ENCODE measurements at regions not wholly inside any gene's neighbourhood (a gene's known extent, or its start where the extent isn't known, plus 50 kb on each side); places are given as distances from the start of the nearest gene placed in this dataset.
"Not testable (repeated sequence)": the region's sequence is repeated elsewhere in the genome, so short reads cannot be mapped to it uniquely, and the experiment has no call there.

- not testable (repeated sequence) for H3K27me3 ChIP-seq (ENCODE audit: control insufficient read depth, insufficient read depth, low read length, poor library complexity, severe bottlenecking); H3K4me1 Mint-ChIP-seq; H3K4me1 ChIP-seq (ENCODE audit: control insufficient read depth, insufficient read depth, low read length); H3K36me3 Mint-ChIP-seq (ENCODE audit: low read depth); H3K36me3 ChIP-seq (ENCODE audit: control insufficient read depth, insufficient read depth, low read length); H3K27me3 Mint-ChIP-seq (ENCODE audit: insufficient read depth); H3K9me3 ChIP-seq (ENCODE audit: control insufficient read depth, low read length); H3K9me3 Mint-ChIP-seq
- peak overlapping the region; percentile 94 for H3K4me3 Mint-ChIP-seq
- 0% methylated on average over 13 to 39 of the region's 62 CpGs for WGBS, 2 experiments (ENCODE audit: insufficient coverage in 1 of 2, insufficient read length in 1 of 2)
- peak; percentile 94 for DNase-seq
- H3K27ac Mint-ChIP-seq = peak overlapping the region; percentile 99
- peak overlapping the region; percentile 88 for H3K4me3 ChIP-seq (ENCODE audit: low read length)
- peak overlapping the region; percentile 66 for H3K27ac ChIP-seq (ENCODE audit: low read depth, low read length)
- peak overlapping the region; percentile 80 for H3K9ac ChIP-seq (ENCODE audit: extremely low read depth, low read length, poor library complexity, severe bottlenecking)
These were observed 124.5 kb upstream of the PTPN20 start for GRCh38 chr10:46786518-46787320.

GRCh38 chr10:46787321-46787615 lies 124.0 kb upstream of the PTPN20 start:
- H3K27ac Mint-ChIP-seq = peak overlapping the region; percentile 99
- 13 to 14% methylated on average over 3 to 6 of the region's 6 CpGs for WGBS, 2 experiments (ENCODE audit: insufficient coverage in 1 of 2, insufficient read length in 1 of 2)

GRCh38 chr10:46792657-46793357 lies 118.4 kb upstream of the PTPN20 start:
- not testable (repeated sequence) for H3K27me3 ChIP-seq (ENCODE audit: control insufficient read depth, insufficient read depth, low read length, poor library complexity, severe bottlenecking); H3K9ac ChIP-seq (ENCODE audit: extremely low read depth, low read length, poor library complexity, severe bottlenecking); H3K36me3 Mint-ChIP-seq (ENCODE audit: low read depth); H3K4me3 ChIP-seq (ENCODE audit: low read length); H3K4me3 Mint-ChIP-seq; DNase-seq; H3K9me3 ChIP-seq (ENCODE audit: control insufficient read depth, low read length); H3K4me1 ChIP-seq (ENCODE audit: control insufficient read depth, insufficient read depth, low read length); H3K27me3 Mint-ChIP-seq (ENCODE audit: insufficient read depth); H3K9me3 Mint-ChIP-seq; H3K27ac ChIP-seq (ENCODE audit: low read depth, low read length); H3K4me1 Mint-ChIP-seq; H3K36me3 ChIP-seq (ENCODE audit: control insufficient read depth, insufficient read depth, low read length); H3K27ac Mint-ChIP-seq
- WGBS, 2 experiments (ENCODE audit: insufficient coverage in 1 of 2, insufficient read length in 1 of 2) = 100% methylated on average over 3 of the region's 6 CpGs; no CpG with 5 or more reads in 1 of the 2 experiments

More at GRCh38 chr10:46787321-46787615, 124.0 kb upstream of the PTPN20 start:
- Mint-ChIP-seq H3K27me3 (ENCODE audit: insufficient read depth) (no peaks in the 10 kb centered on the region), H3K9me3 (no peaks in the 10 kb centered on the region), H3K4me3 (peak overlapping the region; percentile 94), H3K36me3 (ENCODE audit: low read depth) (no peaks in the 10 kb centered on the region), H3K4me1 (no peaks in the 10 kb centered on the region)
- Histone ChIP-seq H3K9ac (ENCODE audit: extremely low read depth, low read length, poor library complexity, severe bottlenecking) (peak overlapping the region; percentile 80), H3K4me1 (ENCODE audit: control insufficient read depth, insufficient read depth, low read length) (no peaks in the 10 kb centered on the region), H3K27ac (ENCODE audit: low read depth, low read length) (no peak overlapping the region), H3K36me3 (ENCODE audit: control insufficient read depth, insufficient read depth, low read length) (no peaks in the 10 kb centered on the region), H3K27me3 (ENCODE audit: control insufficient read depth, insufficient read depth, low read length, poor library complexity, severe bottlenecking) (no peaks in the 10 kb centered on the region), H3K4me3 (ENCODE audit: low read length) (peak overlapping the region; percentile 88), H3K9me3 (ENCODE audit: control insufficient read depth, low read length) (no peaks in the 10 kb centered on the region)
- no peak for DNase-seq
- TF ChIP-seq CTCF (conservative IDR thresholded peaks at IDR 0.05) = no peak

GRCh38 chr10:46796351-46796750 lies 114.9 kb upstream of the PTPN20 start:
- not testable (repeated sequence) for H3K27me3 Mint-ChIP-seq (ENCODE audit: insufficient read depth); H3K4me1 Mint-ChIP-seq; H3K9me3 Mint-ChIP-seq; H3K9ac ChIP-seq (ENCODE audit: extremely low read depth, low read length, poor library complexity, severe bottlenecking); H3K36me3 ChIP-seq (ENCODE audit: control insufficient read depth, insufficient read depth, low read length); H3K27ac ChIP-seq (ENCODE audit: low read depth, low read length); H3K27me3 ChIP-seq (ENCODE audit: control insufficient read depth, insufficient read depth, low read length, poor library complexity, severe bottlenecking); H3K4me3 Mint-ChIP-seq; H3K36me3 Mint-ChIP-seq (ENCODE audit: low read depth); H3K4me3 ChIP-seq (ENCODE audit: low read length); H3K4me1 ChIP-seq (ENCODE audit: control insufficient read depth, insufficient read depth, low read length); H3K27ac Mint-ChIP-seq; H3K9me3 ChIP-seq (ENCODE audit: control insufficient read depth, low read length); DNase-seq
- 82 to 94% methylated on average over 3 to 4 of the region's 4 CpGs for WGBS, 2 experiments (ENCODE audit: insufficient coverage in 1 of 2, insufficient read length in 1 of 2)

GRCh38 chr10:46802010-46802409 lies 109.2 kb upstream of the PTPN20 start:
- H3K4me3 ChIP-seq (ENCODE audit: low read length); H3K36me3 ChIP-seq (ENCODE audit: control insufficient read depth, insufficient read depth, low read length); H3K27ac Mint-ChIP-seq; H3K4me1 ChIP-seq (ENCODE audit: control insufficient read depth, insufficient read depth, low read length); H3K9me3 ChIP-seq (ENCODE audit: control insufficient read depth, low read length); H3K27ac ChIP-seq (ENCODE audit: low read depth, low read length); H3K4me1 Mint-ChIP-seq; DNase-seq; H3K36me3 Mint-ChIP-seq (ENCODE audit: low read depth); H3K9ac ChIP-seq (ENCODE audit: extremely low read depth, low read length, poor library complexity, severe bottlenecking); H3K27me3 Mint-ChIP-seq (ENCODE audit: insufficient read depth); H3K27me3 ChIP-seq (ENCODE audit: control insufficient read depth, insufficient read depth, low read length, poor library complexity, severe bottlenecking); H3K4me3 Mint-ChIP-seq; H3K9me3 Mint-ChIP-seq: not testable (repeated sequence)
- WGBS, 2 experiments (ENCODE audit: insufficient coverage in 1 of 2, insufficient read length in 1 of 2) = no CpG with 5 or more reads among the region's 1 CpG

- H3K27me3 ChIP-seq (ENCODE audit: control insufficient read depth, insufficient read depth, low read length, poor library complexity, severe bottlenecking); H3K9me3 Mint-ChIP-seq; H3K27me3 Mint-ChIP-seq (ENCODE audit: insufficient read depth); H3K27ac Mint-ChIP-seq; H3K36me3 ChIP-seq (ENCODE audit: control insufficient read depth, insufficient read depth, low read length); H3K9me3 ChIP-seq (ENCODE audit: control insufficient read depth, low read length); H3K27ac ChIP-seq (ENCODE audit: low read depth, low read length); H3K4me3 ChIP-seq (ENCODE audit: low read length); H3K4me3 Mint-ChIP-seq; H3K36me3 Mint-ChIP-seq (ENCODE audit: low read depth); H3K4me1 Mint-ChIP-seq; H3K9ac ChIP-seq (ENCODE audit: extremely low read depth, low read length, poor library complexity, severe bottlenecking); H3K4me1 ChIP-seq (ENCODE audit: control insufficient read depth, insufficient read depth, low read length); DNase-seq: not testable (repeated sequence)
- WGBS, 2 experiments (ENCODE audit: insufficient coverage in 1 of 2, insufficient read length in 1 of 2) = 80% methylated on average over 1 of the region's 1 CpG; no CpG with 5 or more reads in 1 of the 2 experiments
These were observed 108.1 kb upstream of the PTPN20 start for GRCh38 chr10:46803082-46803481.
